DOHH2 (cell line): ENCODE measurements at regions not wholly inside any gene's neighbourhood (a gene's known extent, or its start where the extent isn't known, plus 50 kb on each side); places are given as distances from the start of the nearest gene placed in this dataset.

Experiments used
- CTCF ChIP-seq: fragments of 200-600 bp; sonication (generic); IDR thresholded peaks from one replicate; pipeline ENCODE4 v1.5.1; 2014; ENCODE audit warnings: antibody characterized with exemption, mild to moderate bottlenecking, low read depth, low read length; ENCODE audit not compliant: poor library complexity, severe bottlenecking
- EZH2phosphoT487 ChIP-seq: fragments of 200-600 bp; sonication (generic); IDR thresholded peaks from 2 replicates; pipeline ENCODE4 v1.6.1; 2017; ENCODE audit warnings: borderline replicate concordance, mild to moderate bottlenecking, antibody characterized with exemption, low read length, moderate library complexity, mixed read lengths

- no peak for TF ChIP-seq CTCF
- TF ChIP-seq EZH2phosphoT487: no peak
Observed at GRCh38 chr4:116361790-116362189, 723.6 kb downstream of the TRAM1L1 start.
